NCI-H1694 treated with DMSO at 0.1 percent for 48 hours (cell line): ENCODE measurements at regions not wholly inside any gene's neighbourhood (a gene's known extent, or its start where the extent isn't known, plus 50 kb on each side); places are given as distances from the start of the nearest gene placed in this dataset.

ENCODE experiments used
- DNase-seq: peaks from one replicate; lab custom pipeline; 2025; lab: John Stamatoyannopoulos, UW

- no peak for DNase-seq
Observed at GRCh38 chr4:26105337-26105736, 191.3 kb downstream of the SMIM20 start.

- DNase-seq = no peak
Observed at GRCh38 chr4:26105815-26106699, 192.0 kb downstream of the SMIM20 start.

- DNase-seq = no peak
Observed at GRCh38 chr4:26106776-26107175, 192.8 kb downstream of the SMIM20 start.

GRCh38 chr4:26108054-26108453 lies 194.0 kb downstream of the SMIM20 start:
- no peak for DNase-seq

- no peak for DNase-seq
Observed at GRCh38 chr4:26110493-26110892, 196.5 kb downstream of the SMIM20 start.

GRCh38 chr4:26113339-26113940 lies 199.4 kb downstream of the SMIM20 start:
- DNase-seq = no peak

- no peak for DNase-seq
Observed at GRCh38 chr4:26116057-26116456, 202.0 kb downstream of the SMIM20 start.

GRCh38 chr4:26120098-26120825 lies 200.6 kb upstream of the RBPJ start:
- DNase-seq = no peak

- DNase-seq = no peak
Observed at GRCh38 chr4:26122690-26123089, 198.1 kb upstream of the RBPJ start.

- no peak for DNase-seq
Observed at GRCh38 chr4:26124753-26125321, 196.0 kb upstream of the RBPJ start.

GRCh38 chr4:26126143-26126718 lies 194.6 kb upstream of the RBPJ start:
- DNase-seq = no peak

- no peak for DNase-seq
Observed at GRCh38 chr4:26126994-26127393, 193.8 kb upstream of the RBPJ start.

- DNase-seq = no peak
Observed at GRCh38 chr4:26127851-26128337, 192.9 kb upstream of the RBPJ start.

GRCh38 chr4:26130173-26130572 lies 190.6 kb upstream of the RBPJ start:
- no peak for DNase-seq

- DNase-seq = no peak
Observed at GRCh38 chr4:26130841-26131432, 189.9 kb upstream of the RBPJ start.

GRCh38 chr4:26131711-26132110 lies 189.1 kb upstream of the RBPJ start:
- no peak for DNase-seq

GRCh38 chr4:26132858-26133257 lies 188.0 kb upstream of the RBPJ start:
- no peak for DNase-seq

- DNase-seq = no peak
Observed at GRCh38 chr4:26133840-26134239, 187.0 kb upstream of the RBPJ start.

- no peak for DNase-seq
Observed at GRCh38 chr4:26135331-26135730, 185.5 kb upstream of the RBPJ start.

- DNase-seq = no peak
Observed at GRCh38 chr4:26136615-26137014, 184.2 kb upstream of the RBPJ start.

GRCh38 chr4:26137288-26137687 lies 183.5 kb upstream of the RBPJ start:
- no peak for DNase-seq
